Adrenal gland (tissue), 5 donors: ENCODE measurements at regions not wholly inside any gene's neighbourhood (a gene's known extent, or its start where the extent isn't known, plus 50 kb on each side); places are given as distances from the start of the nearest gene placed in this dataset.

Experiments used
- CTCF ChIP-seq, 6 experiments: fragments of 450-650 bp in 4 of 6; fragments of 200-600 bp in 2 of 6; sonication (generic) in 1 of 6; IDR thresholded peaks; 1 replicate in 5 of 6; 2 replicates in 1 of 6; pipeline versions ENCODE4 v1.5.1 to v1.8.0; 2016 to 2021; ENCODE audit warnings: antibody characterized with exemption in 6 of 6, mild to moderate bottlenecking in 2 of 6, moderate library complexity in 1 of 6
- POLR2A ChIP-seq, 2 donors: fragments of 450-650 bp; IDR thresholded peaks; one replicate each; pipeline ENCODE4 v1.6.1; 2017; ENCODE audit warnings: antibody characterized with exemption in 2 of 2, mild to moderate bottlenecking in 2 of 2, moderate library complexity in 1 of 2
- donor health status: DM: no; HTN: no; CAD: no.

GRCh38 chr16:9495824-9496223 is 404.4 kb downstream of the HAPSTR1 start:
- TF ChIP-seq CTCF (IDR thresholded peaks at IDR 0.05) (no peak), POLR2A (IDR thresholded peaks at IDR 0.05) (no peak)
